HG03521 (cell line): ENCODE measurements at regions not wholly inside any gene's neighbourhood (a gene's known extent, or its start where the extent isn't known, plus 50 kb on each side); places are given as distances from the start of the nearest gene placed in this dataset.

Experiments
- ATAC-seq: cut with Tn5 transposase; IDR thresholded peaks from one replicate; pipeline ENCODE4 v1.9.1; 2021; ENCODE audit warnings: mild to moderate bottlenecking, moderate library complexity; ENCODE audit not compliant: unreplicated experiment

DNA sequence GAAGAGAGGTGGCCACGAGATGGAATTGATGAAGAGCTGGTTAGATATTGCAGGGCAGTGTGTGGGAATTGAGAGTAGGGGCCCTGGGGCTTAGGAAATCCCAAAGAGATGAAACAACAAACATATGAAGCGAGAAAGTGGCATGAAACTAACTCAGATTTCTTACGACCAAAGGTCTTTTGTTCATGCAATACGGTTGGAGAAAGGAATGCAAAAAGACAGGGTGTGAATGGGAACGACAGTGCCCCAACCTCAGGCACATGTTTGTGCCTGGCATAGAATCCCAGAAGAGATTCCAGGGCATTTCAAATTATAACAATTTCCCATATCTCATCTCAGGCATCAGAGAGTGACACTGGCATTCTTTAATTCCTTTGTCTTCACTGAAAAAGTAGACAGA is 199.2 kb downstream of the ACTL7B start:
- ATAC-seq, result no peak

DNA sequence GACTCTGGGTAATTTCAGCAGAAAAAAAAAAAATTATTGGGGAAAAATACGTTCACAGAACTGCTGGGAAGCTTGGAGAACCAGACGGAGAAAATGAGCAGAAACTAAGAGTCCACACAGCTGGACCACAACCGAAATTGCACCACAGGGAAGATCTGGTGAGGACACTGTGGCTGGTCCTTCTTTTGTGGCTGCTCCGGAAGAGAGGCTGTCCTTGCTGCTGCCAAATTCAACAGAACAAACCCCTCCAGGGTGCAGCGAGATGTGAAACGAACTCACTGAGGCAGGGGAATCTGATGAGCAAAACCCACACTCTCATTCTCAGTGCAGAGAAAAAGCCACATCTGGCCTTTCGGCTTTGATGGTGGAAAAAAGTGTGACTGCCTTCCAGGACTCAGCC is 200.0 kb downstream of the ACTL7B start:
- no peak for ATAC-seq

DNA sequence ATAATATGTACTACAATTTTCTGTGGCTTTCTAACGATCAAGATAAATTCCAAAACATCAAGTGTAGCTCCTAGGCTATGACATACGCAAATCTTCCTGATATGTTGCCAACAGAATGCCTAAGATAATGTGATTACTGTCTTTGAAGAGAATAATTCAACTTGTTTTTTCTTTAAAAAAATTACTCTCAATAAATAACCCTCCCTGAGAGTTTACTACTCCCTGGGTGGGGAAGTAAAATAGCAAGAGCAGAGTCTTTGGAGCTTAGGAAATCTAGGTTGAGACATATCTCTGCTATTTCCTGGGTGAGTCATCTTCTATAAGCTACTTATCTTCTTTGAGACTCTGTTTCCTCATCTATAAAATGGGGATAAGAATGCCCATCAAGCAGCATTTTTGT is 201.2 kb downstream of the ACTL7B start:
- ATAC-seq, result no peak

DNA sequence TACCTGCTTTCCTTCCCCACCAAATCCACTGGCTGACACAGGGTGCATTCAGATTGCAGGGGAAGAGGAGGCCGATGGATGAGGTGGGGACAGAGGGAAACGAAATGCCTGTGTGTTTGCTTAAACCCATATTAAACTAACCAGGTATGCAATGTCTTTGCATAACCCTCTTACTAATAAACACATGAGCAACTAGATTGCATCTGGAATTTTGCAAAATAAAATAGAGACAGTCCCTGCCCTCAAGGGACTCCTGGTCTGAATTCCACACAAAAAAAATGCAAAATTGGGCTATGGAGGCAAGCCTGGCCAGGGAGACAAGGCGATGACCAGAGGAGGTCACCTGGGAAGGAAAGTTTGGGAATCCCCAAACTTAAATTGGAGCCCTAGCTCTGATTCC is 202.9 kb downstream of the ACTL7B start:
- no peak for ATAC-seq

DNA sequence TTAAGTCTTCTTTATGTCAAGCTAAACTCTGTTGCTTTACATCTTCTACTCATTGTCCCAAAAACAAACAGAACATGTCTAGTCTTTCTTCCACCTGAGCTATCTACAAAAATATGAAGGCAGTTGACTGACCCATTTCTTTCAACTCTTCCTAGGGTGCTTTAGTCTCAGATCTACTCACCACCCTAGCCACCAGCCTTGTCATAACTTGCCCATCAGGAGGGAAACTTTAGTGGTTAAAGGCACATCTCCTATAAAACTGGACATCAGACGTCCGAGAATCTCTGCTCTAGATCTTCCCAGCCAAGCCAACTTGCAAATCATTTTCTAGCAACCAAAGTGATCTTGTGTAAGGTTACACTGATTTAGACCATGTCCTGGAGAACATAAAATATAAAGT is 205.0 kb downstream of the ACTL7B start:
- ATAC-seq, result no peak

DNA sequence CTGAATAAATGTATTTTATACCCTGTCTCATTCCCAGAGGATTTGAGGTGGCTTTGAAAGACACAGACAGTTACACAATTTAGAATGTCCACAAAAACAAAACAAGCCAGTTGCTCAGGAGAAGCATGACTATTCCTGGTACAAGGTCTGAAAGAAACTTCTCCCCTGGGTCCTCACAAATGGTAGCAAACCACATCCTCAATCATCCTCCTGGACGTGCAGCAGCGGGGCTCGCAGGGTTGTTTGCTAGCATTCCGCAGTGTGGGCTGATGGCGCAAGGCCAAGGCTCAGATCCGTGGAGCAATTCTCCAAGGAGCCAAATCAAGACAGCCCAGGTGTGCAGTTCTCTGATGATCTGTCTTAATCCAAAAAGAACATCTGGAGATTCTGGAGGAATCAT is 210.3 kb downstream of the ACTL7B start:
- no peak for ATAC-seq

DNA sequence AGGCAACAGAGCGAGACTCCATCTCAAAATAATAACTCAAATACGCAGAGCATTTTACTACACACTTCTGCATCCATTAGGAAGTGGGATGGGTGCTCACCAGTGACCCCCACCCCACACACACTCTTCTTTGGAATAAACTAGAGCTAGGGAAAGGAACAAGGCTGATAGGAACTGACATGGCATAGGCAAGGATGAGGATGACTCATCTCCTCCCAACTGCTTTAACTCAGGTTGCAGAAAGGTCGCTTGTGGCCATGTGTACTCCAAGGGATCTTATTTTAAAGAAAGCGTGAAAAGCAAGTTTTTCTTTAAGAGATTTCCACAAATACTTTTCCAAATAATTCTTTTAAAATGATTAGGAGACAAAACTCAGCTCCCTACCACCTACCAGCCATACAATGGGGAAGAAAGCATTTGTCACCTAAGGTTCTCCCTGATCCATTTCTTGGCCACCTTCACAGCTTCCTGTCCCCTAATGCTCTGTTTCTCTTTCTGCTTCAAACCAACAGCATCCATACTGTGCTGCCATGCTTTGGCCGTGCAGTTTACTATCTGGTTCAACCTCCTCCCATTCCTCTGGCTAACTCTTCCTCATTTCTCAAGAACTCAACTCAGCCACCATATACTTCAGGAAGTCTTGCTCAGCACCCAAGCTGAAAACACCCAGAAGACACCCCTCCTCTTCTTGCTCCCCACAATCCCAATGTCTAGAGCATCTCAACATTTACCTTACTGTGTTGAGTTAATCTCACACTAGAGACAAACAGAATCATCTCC is 211.9 kb downstream of the ACTL7B start:
- no peak for ATAC-seq

DNA sequence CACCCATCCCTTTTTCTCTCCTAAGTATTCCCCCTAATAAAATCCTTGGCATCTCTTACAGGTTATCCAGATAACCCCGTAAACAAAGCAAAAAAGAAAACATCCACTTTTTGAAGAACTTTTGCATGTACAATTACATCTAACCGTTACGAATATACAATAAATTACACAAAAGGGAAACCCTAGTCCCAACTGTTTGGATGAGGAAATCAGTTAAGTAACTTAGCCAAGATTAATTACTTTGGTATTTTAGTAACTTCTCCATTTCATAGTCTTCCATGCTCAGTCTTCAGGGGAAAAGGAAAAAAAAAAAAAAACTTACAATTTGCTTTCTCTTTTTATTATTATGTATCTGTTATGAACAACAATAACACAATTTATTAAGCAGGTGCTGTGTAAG is 212.9 kb downstream of the ACTL7B start:
- no peak for ATAC-seq

DNA sequence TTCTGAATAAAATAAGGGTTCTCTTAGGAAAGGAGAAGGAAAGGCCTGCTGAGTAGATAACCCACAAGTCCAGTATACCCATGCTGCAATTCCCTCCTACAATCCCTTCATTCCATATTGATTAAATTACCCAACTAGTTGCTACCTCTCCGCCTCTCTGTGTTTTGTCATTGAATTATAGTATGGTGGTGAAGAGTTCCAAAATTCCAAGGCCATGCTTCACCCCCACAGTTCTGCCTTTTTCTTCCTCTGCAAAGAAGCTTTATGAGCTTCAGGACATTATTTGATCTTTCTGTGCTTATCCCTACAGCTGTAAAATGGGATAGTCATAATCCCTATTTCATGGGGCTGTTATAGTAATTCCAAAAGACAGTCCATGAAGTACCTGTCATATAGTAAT is 215.6 kb downstream of the ACTL7B start:
- ATAC-seq, result no peak

DNA sequence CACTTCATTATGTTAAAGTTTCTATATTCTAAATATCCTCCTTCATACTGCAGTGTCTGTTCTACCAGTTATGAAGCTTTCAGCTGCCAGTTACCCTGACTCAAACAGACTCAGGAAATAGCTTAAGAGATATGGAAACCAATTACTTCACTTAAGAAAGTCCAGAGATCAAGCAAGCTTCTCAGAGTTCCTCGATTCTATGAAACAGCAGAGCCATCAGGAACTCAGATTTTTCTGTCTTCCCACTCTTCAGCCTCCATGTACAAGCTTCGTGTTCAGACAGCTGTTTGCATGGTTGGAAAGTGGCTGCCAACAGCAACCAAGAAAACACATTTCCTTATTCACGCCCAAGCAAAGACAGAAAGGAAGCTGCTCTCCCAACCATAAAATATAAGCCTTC is 216.1 kb downstream of the ACTL7B start:
- ATAC-seq, result no peak

DNA sequence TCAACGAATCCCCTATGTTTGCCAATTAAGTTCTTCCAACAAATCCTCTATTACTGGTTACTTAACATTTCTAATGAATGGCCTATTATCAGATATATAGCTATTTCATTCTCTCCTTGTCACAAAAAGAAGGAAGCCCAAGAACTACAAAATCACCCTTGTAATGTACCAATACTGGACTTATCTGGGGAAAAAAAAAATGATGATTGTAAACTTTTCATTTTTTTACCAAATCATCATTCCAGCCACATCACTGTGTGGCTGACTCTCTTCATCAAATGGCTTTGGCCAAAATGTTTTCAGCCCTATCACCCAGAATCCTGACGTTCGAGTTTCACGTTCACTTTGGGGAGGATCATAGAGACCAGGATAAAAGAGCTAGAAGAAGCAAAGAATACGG is 216.7 kb downstream of the ACTL7B start:
- no peak for ATAC-seq

DNA sequence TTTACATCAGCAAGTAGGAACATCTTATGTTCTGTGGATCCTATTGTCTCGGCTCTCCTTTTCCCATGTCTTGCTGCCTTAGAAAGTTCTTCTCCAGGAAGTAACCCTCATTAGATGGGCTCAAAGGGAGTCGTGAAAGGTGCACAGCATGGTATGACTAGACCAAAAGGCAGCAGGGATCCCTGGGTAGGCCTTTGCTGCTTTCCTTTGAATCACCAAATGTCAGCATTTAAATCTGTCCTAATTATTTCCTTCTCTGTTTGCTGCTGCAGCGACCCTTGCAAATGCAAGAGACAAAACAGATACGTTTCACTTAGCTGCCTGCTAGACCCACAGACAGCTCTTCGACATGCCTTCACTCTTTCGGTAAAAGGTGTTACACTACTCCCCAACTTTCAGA is 218.4 kb downstream of the ACTL7B start:
- no peak for ATAC-seq

DNA sequence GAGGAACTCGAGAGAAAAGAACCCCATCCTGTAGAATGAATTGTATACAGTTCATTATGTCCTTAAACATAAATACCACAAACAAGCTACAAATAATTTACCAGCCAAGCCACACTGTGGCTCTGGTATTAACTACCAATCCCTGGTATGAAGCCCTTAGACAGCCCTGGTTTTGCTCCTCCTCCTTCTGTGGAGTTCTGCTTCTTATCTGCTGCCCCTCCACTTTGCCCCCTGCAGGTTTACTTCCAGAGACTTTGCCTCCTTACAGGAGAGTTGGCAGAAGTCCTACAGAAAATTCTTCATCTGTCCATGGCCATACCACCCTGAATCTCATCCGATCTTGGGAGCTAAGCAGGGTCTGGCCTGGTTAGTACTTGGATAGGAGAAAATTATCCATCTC is 219.8 kb downstream of the ACTL7B start:
- no peak for ATAC-seq

DNA sequence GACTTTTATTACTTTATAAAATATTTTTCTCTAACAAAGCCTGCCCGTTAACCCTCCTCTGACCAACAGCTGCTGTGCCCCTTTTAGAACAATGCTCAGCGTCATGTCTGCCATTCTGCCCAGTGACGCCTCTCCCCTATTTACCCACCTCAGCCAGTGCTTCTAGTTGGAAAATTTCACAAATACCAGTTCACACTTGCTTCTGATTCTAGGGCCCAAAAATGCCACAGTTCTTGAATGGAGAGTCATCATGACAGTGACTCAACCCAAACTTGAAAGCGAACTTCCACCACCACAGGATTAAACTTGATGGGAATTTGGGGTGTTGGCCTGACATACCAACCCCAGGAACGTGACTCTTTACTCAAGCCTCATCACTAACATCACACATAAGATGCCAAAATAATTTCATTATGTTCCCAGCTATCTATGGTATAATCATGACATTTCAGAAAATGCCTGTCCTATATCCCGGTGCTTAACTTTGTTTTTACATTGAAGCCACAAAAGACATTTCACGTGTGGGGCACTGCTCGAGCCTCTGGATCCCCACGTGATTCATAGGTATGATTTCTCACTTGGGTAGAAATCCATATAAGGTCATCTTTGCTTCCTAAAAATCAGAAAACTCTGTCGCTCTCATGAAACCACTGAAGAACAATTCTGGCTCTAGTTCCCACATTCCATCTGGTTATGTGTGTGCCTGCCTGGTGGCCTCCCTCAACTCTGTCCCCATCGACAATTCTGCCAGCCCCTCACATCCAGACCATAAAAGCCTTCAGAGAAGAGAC is 220.9 kb downstream of the ACTL7B start:
- ATAC-seq, result no peak

DNA sequence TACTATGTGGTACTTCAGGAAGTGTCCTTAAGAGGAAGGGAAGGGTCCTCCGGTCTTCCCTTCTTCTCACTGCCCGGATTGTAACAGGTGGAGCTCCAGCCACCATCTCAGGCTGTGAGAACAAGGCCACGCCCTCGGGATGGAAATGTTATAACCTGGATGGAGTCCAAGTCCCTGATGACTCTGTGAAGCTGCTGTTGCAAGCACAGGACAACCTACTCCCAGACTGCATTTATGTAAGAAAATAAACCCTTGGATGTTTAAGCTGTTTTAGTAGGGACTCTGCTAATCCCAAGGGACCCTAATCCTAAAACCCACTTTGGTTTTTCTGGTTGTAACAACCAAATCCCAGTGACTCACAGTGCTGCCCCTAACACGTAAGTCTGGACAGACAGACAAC is 221.6 kb downstream of the ACTL7B start:
- ATAC-seq, result no peak

DNA sequence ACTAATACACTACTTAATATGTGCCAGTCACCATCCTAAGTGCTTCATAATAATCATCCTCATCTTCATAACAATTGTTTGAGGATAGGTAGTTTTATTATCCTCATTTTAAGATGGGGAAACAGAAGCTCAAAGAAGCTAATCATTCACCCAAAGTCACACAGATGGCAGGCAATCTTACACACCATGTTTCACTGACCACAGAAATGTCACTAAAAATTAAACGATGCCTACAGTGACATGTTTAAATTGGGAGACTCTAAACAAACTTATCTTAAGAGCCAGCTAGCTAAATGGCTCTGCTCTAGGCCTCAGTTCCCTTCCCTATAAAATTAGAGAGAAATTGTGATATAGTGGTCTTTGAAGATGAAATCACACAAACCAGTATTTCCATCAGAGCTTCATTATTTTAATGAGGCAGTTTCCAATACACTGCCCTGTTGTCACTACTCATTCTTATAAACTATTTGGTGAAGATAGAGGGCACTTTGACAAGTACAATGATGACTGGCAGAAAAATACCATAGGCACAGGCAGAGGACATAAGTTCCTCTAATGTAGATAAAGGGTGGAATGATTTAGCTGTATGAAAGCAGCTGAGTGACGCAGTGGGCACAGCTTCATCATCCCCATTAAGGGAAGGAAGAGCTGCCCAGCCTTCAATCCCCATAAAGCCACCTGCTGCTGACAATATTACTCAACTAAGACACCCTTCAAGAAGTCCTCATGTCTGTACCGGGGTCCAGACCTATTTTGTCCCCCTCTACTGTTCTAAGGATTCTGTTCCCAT is 224.1 kb downstream of the ACTL7B start:
- no peak for ATAC-seq

DNA sequence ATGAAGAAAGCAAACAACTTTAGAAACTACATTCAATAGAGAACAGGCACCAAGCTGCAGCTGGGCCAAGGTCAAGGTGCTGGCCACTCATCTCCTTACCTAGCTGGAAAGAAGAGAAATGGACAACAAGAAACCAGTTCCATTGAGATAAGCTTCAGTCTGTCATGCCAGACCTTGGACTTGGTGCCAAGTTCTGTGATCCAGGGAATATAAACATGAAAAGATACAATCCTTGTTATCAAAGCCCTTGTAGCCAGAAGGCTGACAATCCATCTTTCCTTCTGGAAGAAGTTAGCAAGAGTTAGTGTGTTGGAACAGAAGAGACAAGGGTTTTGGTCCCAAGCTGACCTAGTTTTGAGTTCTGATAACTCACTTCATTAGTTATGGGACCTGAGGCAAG is 227.5 kb downstream of the ACTL7B start:
- ATAC-seq, result no peak

DNA sequence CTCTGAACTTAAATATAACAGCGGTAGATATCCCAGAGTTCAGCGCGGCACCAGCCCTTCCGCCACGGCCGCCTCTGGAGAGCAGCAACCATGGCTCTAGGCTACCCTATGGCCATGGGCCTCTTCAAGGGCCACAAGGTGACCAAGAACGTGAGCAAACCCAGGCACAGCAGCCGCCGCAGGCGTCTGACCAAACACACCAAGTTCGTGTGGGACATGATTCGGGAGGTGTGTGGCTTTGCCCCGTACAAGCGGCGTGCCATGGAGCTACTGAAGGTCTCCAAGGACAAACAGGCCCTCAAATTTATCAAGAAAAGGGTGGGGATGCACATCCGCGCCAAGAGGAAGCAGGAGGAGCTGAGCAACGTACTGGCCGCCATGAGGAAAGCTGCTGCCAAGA is 229.0 kb downstream of the ACTL7B start:
- no peak for ATAC-seq

DNA sequence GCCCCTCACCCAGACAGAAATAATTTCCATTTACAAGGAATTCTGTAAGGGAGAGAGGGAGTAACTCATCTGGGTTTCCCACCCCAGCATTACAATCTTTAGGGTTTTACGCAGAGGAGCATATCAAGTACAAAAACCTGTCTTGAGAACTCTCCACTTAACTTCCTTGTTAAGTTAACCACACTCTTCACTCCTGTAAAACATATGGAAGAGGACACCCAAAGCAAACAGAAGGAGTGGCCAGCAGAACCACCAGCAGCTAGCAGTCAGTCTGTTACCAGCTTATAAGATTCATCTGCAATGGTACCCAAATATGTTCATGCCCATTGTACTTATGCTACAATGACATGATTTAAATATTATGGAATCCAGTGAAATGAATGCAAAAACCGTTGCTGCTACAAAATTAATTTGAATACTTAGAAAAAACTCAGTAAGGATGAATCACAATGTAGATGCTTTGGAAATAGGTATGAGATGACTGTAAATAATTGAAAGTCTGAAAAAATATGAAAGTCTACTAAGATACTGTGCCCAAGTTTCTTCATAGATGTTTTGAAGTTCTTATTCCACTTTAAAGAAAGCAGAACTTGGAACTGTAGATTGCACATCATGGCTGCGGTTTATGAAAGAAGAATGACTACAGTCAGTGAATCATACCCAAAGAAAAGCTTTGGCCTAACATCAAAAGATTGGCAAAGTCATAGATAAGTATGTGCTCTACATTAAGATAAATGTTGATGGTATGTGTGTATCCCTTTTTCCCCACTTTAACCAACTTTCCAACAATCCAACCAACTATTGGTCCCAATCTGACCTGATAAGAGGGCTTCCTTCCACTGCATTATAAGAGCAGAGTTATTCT is 233.6 kb downstream of the ACTL7B start:
- no peak for ATAC-seq

DNA sequence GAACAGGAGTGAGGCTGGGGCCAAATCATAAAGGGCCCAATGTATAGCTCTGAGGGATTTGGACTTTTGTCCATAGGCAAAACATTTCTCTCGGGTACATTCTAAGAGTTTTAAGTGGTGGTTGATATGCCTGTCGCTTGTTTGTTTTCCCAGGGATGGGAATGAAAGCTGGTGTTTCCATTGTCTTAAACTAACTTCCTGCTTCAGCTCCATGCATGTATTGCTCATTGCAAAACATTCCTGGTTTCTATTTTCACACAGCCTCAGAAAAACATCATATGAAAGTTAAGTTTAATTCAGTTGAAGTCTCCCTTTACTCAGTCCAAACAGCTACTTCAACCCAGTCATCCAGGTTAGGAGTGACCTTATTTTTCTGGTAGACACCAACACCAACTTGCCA is 235.0 kb downstream of the ACTL7B start:
- ATAC-seq, result no peak
